K562 (cell line): ENCODE measurements at regions not wholly inside any gene's neighbourhood (a gene's known extent, or its start where the extent isn't known, plus 50 kb on each side); places are given as distances from the start of the nearest gene placed in this dataset.

ENCODE experiments used
- ATF1 ChIP-seq, 2 experiments: fragments of 450-650 bp in 1 of 2; IDR thresholded peaks; 2 replicates each; pipeline ENCODE4 v1.6.1; 2016; ENCODE audit warnings: missing compliant biosample characterization in 1 of 2, missing genetic modification characterization in 1 of 2
- HDGF ChIP-seq: fragments of 450-650 bp; IDR thresholded peaks from 2 replicates; pipeline ENCODE4 v1.6.1; 2016
- RAD21 ChIP-seq, 2 experiments: fragments of 250-450 bp in 1 of 2; fragments of 450-650 bp in 1 of 2; sonication (Bioruptor Pico) in 1 of 2; formaldehyde crosslinking in 1 of 2; IDR thresholded peaks in 1 of 2; conservative IDR thresholded peaks in 1 of 2; 2 replicates each; pipeline versions ENCODE4 v1.4.0 to v1.8.0; 2020 to 2022; ENCODE audit warnings: mild to moderate bottlenecking in 2 of 2, moderate library complexity in 1 of 2
- ZNF197 ChIP-seq: fragments of 200-800 bp; sonication (Bioruptor generic); IDR thresholded peaks from 2 replicates; pipeline ENCODE4 v1.6.1; 2016; ENCODE audit warnings: low read depth, missing genetic modification characterization, missing compliant biosample characterization
- TF ChIP-seq, protein P1 (sequence below), 2 experiments: IDR thresholded peaks in 1 of 2; conservative IDR thresholded peaks in 1 of 2; 2 replicates each; pipeline ENCODE4 v1.6.1; 2016; ENCODE audit warnings: low read depth in 2 of 2, mild to moderate bottlenecking in 1 of 2, missing compliant biosample characterization in 1 of 2, missing genetic modification characterization in 1 of 2, moderate library complexity in 1 of 2
- TF ChIP-seq, protein P2 (sequence below): fragments of 250-450 bp; sonication (Bioruptor Pico); IDR thresholded peaks from 2 replicates; pipeline ENCODE4 v1.4.0; 2020; ENCODE audit warnings: mild to moderate bottlenecking

DNA sequence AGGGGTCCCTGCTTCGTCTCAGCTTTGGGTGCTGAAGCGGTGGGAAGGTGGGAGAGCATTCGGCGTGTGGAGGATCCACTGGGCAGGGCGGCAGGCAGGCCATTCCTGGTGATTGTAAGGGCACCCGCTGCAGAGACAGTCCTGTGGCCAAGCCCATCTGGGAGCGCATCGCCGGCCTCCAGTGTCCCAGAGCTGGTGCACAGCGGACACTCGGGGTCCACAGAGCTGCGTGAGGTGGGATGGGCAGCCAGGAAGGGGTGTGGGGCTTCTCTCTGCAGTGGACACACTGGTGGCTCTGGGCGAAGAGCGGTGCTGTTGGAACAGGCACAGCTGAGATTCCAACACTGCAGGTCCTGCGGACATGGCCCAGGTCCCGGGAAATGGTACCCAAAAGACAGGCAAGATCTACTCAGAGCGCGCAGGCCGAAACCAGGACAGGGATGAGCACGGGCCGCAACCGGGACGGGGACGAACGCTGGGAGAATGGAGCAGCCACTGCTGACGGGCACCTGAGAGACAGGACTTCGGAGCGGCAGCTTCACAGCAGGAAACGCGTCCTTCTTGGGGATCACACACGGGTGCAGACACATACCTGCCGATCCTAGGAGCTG lies 188.2 kb downstream of the ERMARD start (continued):
- TF ChIP-seq, protein P1, sequence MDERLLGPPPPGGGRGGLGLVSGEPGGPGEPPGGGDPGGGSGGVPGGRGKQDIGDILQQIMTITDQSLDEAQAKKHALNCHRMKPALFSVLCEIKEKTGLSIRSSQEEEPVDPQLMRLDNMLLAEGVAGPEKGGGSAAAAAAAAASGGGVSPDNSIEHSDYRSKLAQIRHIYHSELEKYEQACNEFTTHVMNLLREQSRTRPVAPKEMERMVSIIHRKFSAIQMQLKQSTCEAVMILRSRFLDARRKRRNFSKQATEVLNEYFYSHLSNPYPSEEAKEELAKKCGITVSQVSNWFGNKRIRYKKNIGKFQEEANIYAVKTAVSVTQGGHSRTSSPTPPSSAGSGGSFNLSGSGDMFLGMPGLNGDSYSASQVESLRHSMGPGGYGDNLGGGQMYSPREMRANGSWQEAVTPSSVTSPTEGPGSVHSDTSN (CRISPR knock-in tag; IDR thresholded peaks at IDR 0.05; ENCODE audit: low read depth), result no peak
- TF ChIP-seq, protein P1 (tag; conservative IDR thresholded peaks at IDR 0.05; ENCODE audit: low read depth), result no peak
- TF ChIP-seq, protein P2, sequence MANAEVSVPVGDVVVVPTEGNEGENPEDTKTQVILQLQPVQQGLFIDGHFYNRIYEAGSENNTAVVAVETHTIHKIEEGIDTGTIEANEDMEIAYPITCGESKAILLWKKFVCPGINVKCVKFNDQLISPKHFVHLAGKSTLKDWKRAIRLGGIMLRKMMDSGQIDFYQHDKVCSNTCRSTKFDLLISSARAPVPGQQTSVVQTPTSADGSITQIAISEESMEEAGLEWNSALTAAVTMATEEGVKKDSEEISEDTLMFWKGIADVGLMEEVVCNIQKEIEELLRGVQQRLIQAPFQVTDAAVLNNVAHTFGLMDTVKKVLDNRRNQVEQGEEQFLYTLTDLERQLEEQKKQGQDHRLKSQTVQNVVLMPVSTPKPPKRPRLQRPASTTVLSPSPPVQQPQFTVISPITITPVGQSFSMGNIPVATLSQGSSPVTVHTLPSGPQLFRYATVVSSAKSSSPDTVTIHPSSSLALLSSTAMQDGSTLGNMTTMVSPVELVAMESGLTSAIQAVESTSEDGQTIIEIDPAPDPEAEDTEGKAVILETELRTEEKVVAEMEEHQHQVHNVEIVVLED (CRISPR knock-in tag), result no peak
- TF ChIP-seq HDGF (no peak), ATF1 (CRISPR knock-in tag; IDR thresholded peaks at IDR 0.05) (no peak), ATF1 (tag; IDR thresholded peaks at IDR 0.05) (no peak), RAD21 (CRISPR knock-in tag; conservative IDR thresholded peaks at IDR 0.05 in 1 of 2, IDR thresholded peaks at IDR 0.05 in 1 of 2) (no peak), ZNF197 (CRISPR knock-in tag) (no peak)
